HEK293T (cell line): ENCODE measurements at regions not wholly inside any gene's neighbourhood (a gene's known extent, or its start where the extent isn't known, plus 50 kb on each side); places are given as distances from the start of the nearest gene placed in this dataset.

ENCODE experiments used
- CTCF ChIA-PET: fragments of 350-600 bp; formaldehyde crosslinking; extraction: SDS; loops from one replicate; lab custom pipeline; 2021; ENCODE audit warnings: antibody characterized with exemption, inconsistent platforms; lab: Yijun Ruan, JAX
- POLR2A ChIA-PET: fragments of 350-600 bp; formaldehyde crosslinking; extraction: SDS; loops from one replicate; lab custom pipeline; 2020; ENCODE audit warnings: antibody characterized with exemption, inconsistent platforms; lab: Yijun Ruan, JAX
- DNase-seq: peaks from one replicate; pipeline ENCODE4 v3.0.0; 2012; ENCODE audit warnings: mixed read lengths; ENCODE audit errors: extremely low spot score
- ARNT ChIP-seq: fragments of 450-650 bp; IDR thresholded peaks from 2 replicates; pipeline ENCODE4 v1.6.1; 2017; ENCODE audit warnings: mild to moderate bottlenecking
- BHLHE40 ChIP-seq: fragments of 450-650 bp; IDR thresholded peaks from 2 replicates; pipeline ENCODE4 v1.6.1; 2016; ENCODE audit warnings: mild to moderate bottlenecking, moderate library complexity, borderline replicate concordance
- CTBP1 ChIP-seq: fragments of 450-650 bp; IDR thresholded peaks from 2 replicates; pipeline ENCODE4 v1.6.1; 2016; ENCODE audit warnings: borderline replicate concordance
- ELF4 ChIP-seq: fragments of 450-650 bp; IDR thresholded peaks from 2 replicates; pipeline ENCODE4 v1.6.1; 2017; ENCODE audit warnings: antibody characterized with exemption
- FOXA1 ChIP-seq: fragments of 450-650 bp; IDR thresholded peaks from 2 replicates; pipeline ENCODE4 v1.6.1; 2016; ENCODE audit warnings: mild to moderate bottlenecking
- FOXK2 ChIP-seq: fragments of 450-650 bp; IDR thresholded peaks from 2 replicates; pipeline ENCODE4 v1.6.1; 2016; ENCODE audit warnings: mild to moderate bottlenecking
- FOXM1 ChIP-seq: fragments of 450-650 bp; IDR thresholded peaks from 2 replicates; pipeline ENCODE4 v1.6.1; 2017; ENCODE audit warnings: mild to moderate bottlenecking, borderline replicate concordance
- HDGF ChIP-seq: fragments of 450-650 bp; IDR thresholded peaks from 2 replicates; pipeline ENCODE4 v1.6.1; 2017; ENCODE audit warnings: antibody characterized with exemption, borderline replicate concordance
- L3MBTL2 ChIP-seq: fragments of 450-650 bp; conservative IDR thresholded peaks from 2 replicates; pipeline ENCODE4 v1.6.1; 2016; ENCODE audit warnings: mild to moderate bottlenecking
- LEF1 ChIP-seq: fragments of 450-650 bp; IDR thresholded peaks from 2 replicates; pipeline ENCODE4 v1.6.1; 2017; ENCODE audit warnings: mild to moderate bottlenecking, borderline replicate concordance
- NFRKB ChIP-seq: fragments of 450-650 bp; IDR thresholded peaks from 2 replicates; pipeline ENCODE4 v1.6.1; 2016; ENCODE audit warnings: mild to moderate bottlenecking, moderate library complexity
- SP1 ChIP-seq: fragments of 450-650 bp; IDR thresholded peaks from 2 replicates; pipeline ENCODE4 v1.6.1; 2017
- SUZ12 ChIP-seq: fragments of 450-650 bp; IDR thresholded peaks from 2 replicates; pipeline ENCODE4 v1.6.1; 2016; ENCODE audit warnings: mild to moderate bottlenecking
- TARDBP ChIP-seq: fragments of 450-650 bp; IDR thresholded peaks from 2 replicates; pipeline ENCODE4 v1.6.1; 2016
- ZNF384 ChIP-seq: fragments of 450-650 bp; IDR thresholded peaks from 2 replicates; pipeline ENCODE4 v1.6.1; 2016
- TF ChIP-seq, protein P1 (sequence below): fragments of 450-650 bp; IDR thresholded peaks from 2 replicates; pipeline ENCODE4 v1.6.1; 2016

DNA sequence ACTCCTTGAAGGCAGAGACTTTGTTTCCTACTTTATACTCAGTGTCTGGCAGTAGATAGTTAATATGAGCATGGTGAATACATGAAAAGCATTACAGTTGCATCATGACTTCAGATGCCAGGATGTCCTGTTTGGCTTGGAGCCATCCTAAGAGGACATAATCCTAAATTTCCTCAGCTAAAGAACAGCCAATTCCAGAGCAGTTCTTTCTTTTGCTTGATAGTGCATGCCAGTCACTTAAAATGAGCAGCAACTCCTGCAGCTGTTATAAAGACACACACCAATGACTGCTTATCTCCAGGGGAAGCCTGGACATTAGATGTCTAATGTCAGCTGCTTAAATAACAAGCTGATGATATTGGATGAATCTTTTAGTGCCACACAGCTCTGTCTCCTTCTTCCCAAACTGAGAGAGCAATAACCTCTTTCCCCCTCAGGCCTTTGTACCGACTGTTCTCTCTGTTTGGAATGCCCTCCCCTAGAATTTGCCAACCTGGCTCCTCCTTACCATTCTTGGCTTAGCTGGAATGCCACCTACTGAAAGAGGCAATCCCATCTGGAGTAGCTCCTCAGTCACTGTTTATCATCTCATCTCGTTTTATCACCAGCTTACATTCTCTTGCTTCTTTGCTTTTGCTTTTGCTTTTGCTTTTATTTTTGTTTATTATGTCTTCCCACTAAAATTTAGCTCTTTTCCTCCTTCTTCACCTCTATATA lies 100.8 kb upstream of the USP38 start:
- POLR2A ChIA-PET = no interaction called here
- CTCF ChIA-PET = interaction anchor here (0.7 kb wide), 1 partner anchor 797 kb away, joined by 3 read pairs; no protein-coding TSS in a partner anchor
- no peak for DNase-seq
- TF ChIP-seq FOXK2 (no peak), ZNF384 (no peak), SP1 (no peak), SUZ12 (no peak), TARDBP (no peak), NFRKB (no peak), ELF4 (no peak), L3MBTL2 (no peak), FOXM1 (no peak), LEF1 (no peak), FOXA1 (no peak), CTBP1 (no peak), HDGF (no peak), ARNT (no peak), BHLHE40 (no peak)
- TF ChIP-seq, protein P1, sequence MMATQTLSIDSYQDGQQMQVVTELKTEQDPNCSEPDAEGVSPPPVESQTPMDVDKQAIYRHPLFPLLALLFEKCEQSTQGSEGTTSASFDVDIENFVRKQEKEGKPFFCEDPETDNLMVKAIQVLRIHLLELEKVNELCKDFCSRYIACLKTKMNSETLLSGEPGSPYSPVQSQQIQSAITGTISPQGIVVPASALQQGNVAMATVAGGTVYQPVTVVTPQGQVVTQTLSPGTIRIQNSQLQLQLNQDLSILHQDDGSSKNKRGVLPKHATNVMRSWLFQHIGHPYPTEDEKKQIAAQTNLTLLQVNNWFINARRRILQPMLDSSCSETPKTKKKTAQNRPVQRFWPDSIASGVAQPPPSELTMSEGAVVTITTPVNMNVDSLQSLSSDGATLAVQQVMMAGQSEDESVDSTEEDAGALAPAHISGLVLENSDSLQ = no peak

DNA sequence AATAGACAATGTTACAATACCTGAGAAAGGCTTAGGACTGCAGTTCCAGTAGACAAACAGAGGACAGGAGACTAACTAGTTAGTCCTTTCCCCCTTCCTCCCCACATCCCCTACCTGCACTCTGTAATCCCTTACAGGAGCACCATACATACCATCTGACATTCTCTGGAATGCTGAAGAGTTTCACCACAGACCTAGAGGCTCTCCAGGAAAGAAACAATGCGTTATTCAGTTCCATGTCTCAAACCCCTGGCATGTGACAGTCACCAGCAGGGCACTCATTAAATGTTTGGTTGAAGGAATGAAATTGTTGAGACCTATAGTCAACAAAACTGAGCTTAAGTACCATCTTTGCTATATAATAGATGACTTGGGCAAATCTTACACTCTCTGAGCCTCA lies 100.2 kb upstream of the USP38 start:
- DNase-seq = no peak
- ChIA-PET CTCF (interaction anchor here (0.7 kb wide), 1 partner anchor 798 kb away, joined by 3 read pairs; no protein-coding TSS in a partner anchor), POLR2A (no interaction called here)
- TF ChIP-seq BHLHE40 (no peak), L3MBTL2 (no peak), TARDBP (no peak), SUZ12 (no peak), NFRKB (no peak), HDGF (no peak), FOXM1 (no peak)

DNA sequence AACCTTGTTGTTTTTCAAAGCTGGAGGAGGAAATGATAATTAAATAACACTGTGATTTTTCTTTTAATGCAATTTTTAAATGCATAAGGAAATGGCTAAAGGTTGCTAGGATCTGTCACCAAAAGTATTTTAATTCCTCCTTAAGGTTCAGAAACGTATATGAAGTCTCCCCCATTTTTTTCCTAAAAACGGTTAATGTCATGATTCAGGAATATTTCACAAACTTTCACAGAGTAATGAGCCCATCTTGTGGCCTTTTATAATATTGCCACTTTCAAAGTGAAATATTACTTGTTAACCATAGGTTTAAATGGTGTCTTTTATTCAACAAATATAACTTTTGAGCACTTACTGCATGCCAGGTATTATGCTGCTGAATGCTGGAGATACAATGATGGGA lies 99.5 kb upstream of the USP38 start:
- DNase-seq = no peak
- CTCF ChIA-PET = no interaction called here
- no peak for TF ChIP-seq ZNF384
- TF ChIP-seq FOXK2 = no peak
- TF ChIP-seq, protein P1 = no peak
- TF ChIP-seq CTBP1 = no peak
- TF ChIP-seq BHLHE40 = no peak
- no peak for TF ChIP-seq L3MBTL2
- TF ChIP-seq SP1 = no peak
- no peak for TF ChIP-seq SUZ12
- no peak for TF ChIP-seq NFRKB
- no peak for TF ChIP-seq FOXA1
- TF ChIP-seq ARNT = no peak
- POLR2A ChIA-PET = no interaction called here

DNA sequence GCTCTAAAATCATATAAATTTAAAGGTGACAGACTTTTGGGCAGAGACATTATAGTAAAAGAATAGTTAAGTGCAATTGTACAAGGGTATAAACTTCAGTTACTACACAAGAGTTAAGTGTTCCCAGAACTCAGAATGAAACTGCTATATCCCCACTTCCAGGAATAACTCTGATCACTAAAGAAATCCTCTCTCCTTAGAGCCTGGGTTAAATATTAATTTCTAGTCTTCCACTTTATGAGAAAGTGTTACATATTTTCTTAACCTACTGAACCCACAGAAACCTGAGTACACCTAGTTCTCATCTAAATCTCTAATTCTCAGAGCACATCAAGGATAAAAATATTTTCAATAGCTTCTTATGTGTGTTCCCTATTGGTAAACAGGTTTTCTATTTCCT lies 99.1 kb upstream of the USP38 start:
- TF ChIP-seq LEF1 (no peak), CTBP1 (no peak), ZNF384 (no peak), FOXK2 (no peak), FOXA1 (no peak), BHLHE40 (no peak), HDGF (no peak), NFRKB (no peak), SP1 (no peak), L3MBTL2 (no peak)
- TF ChIP-seq, protein P1 = no peak
- POLR2A ChIA-PET = no interaction called here
- CTCF ChIA-PET = no interaction called here
- DNase-seq = no peak

DNA sequence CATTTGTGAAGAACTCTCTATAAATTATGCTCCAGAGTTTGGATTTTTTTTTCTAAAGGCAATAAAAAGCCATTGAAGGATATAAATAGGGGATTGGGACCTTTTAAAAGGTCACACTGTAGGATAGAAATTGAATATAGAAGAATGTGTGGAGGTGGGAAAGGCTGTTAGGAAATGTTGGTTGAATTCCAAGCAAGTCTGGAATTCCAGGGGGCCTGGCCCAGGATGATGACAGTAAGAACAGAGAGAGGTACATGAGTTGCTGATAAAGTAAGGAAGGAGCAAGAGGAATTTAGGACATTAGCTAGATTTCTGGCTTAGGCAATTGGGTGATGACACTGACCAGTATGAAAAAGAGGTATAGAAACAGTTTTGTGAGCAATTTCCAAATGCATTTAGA lies 95.4 kb upstream of the USP38 start:
- ChIA-PET POLR2A (no interaction called here), CTCF (no interaction called here)
- DNase-seq = no peak
- TF ChIP-seq TARDBP = no peak
- no peak for TF ChIP-seq NFRKB
- TF ChIP-seq, protein P1 = no peak
- no peak for TF ChIP-seq ARNT
- no peak for TF ChIP-seq L3MBTL2
- no peak for TF ChIP-seq FOXK2
- TF ChIP-seq ELF4 = no peak
- TF ChIP-seq ZNF384 = no peak
- no peak for TF ChIP-seq SUZ12
- no peak for TF ChIP-seq LEF1
- no peak for TF ChIP-seq HDGF
- TF ChIP-seq BHLHE40 = no peak
- no peak for TF ChIP-seq FOXA1
- no peak for TF ChIP-seq SP1
- no peak for TF ChIP-seq CTBP1
- no peak for TF ChIP-seq FOXM1

DNA sequence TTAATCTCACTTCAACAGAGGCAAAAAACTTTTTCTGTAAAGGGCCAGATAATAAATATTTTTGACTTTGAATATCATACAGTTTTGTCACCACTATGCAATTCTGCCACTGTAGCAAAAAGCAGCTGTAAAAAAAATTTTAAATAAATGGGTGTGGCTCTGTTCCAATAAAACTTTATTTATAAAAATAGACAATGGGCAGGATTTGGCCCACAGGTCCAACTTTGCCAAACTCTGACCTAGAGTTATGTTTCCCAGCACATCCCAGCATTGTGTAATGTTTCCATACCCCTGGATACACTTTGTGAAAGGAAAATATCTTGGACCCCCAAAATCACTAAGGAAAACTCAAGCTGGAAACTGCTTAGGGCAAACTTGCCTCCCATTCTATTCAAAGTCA lies 94.9 kb upstream of the USP38 start:
- ChIA-PET CTCF (no interaction called here), POLR2A (no interaction called here)
- no peak for TF ChIP-seq CTBP1
- TF ChIP-seq HDGF = no peak
- TF ChIP-seq ARNT = no peak
- TF ChIP-seq FOXK2 = no peak
- no peak for TF ChIP-seq L3MBTL2
- TF ChIP-seq, protein P1 = no peak
- no peak for TF ChIP-seq SP1

More for the DNA sequence above, 94.9 kb upstream of the USP38 start:
- DNase-seq = no peak
